Urinary bladder (tissue), 3 donors: ENCODE measurements at regions not wholly inside any gene's neighbourhood (a gene's known extent, or its start where the extent isn't known, plus 50 kb on each side); places are given as distances from the start of the nearest gene placed in this dataset.
"Not testable (repeated sequence)": the region's sequence is repeated elsewhere in the genome, so short reads cannot be mapped to it uniquely, and the experiment has no call there.

ENCODE experiments used
- DNase-seq: peaks from one replicate; pipeline ENCODE4 v3.0.0-alpha.2; 2015; ENCODE audit errors: extremely low spot score
- H3K27ac ChIP-seq: one replicate; pipeline ENCODE4 v1.5.1; 2013; ENCODE audit warnings: low read depth, mild to moderate bottlenecking, moderate library complexity
- H3K36me3 ChIP-seq: one replicate; pipeline ENCODE4 v1.6.1; 2013; ENCODE audit warnings: mild to moderate bottlenecking, moderate library complexity; ENCODE audit not compliant: insufficient read depth
- H3K4me1 ChIP-seq: one replicate; pipeline ENCODE4 v1.6.1; 2013; ENCODE audit warnings: mild to moderate bottlenecking, moderate library complexity; ENCODE audit not compliant: insufficient read depth
- H3K4me3 ChIP-seq: one replicate; pipeline ENCODE4 v1.5.1; 2013; ENCODE audit warnings: low read depth, low read length
- WGBS: extraction: QIAGEN DNeasy Blood & Tissue Kit; methylation state at CpG from one replicate; pipeline ENCODE4 v1.1.7; 2013; 5-methylcytosine and 5-hydroxymethylcytosine counted together
- donor health status: healthy with polysubstance abuse.
- donor health status: healthy.

DNA sequence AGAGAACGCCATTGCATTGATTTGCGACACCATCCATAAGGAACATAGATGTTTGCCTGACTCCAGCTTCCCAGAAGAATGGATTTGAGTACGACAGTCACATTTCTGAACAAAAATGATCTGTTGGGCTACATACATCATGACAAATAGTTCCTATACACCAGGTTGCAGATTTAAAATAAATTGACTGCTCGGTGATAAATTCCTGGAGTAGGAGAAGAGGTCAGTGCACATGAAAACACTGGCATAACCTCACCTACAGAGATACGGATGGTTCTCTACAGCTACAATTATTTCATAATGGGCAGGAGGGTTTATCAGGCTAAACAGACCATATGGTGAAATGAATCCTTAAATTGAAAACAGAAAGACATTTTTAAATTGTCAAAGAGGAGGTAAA, 316.5 kb upstream of the ADARB2 start:
- H3K27ac ChIP-seq, result no peak overlapping the region
- no peaks in the 10 kb centered on the region for H3K4me1 ChIP-seq
- H3K4me3 ChIP-seq, result no peak overlapping the region
- WGBS, result 89% methylated on average over 5 of the region's 5 CpGs
- no peak for DNase-seq
- no peaks in the 10 kb centered on the region for H3K36me3 ChIP-seq

DNA sequence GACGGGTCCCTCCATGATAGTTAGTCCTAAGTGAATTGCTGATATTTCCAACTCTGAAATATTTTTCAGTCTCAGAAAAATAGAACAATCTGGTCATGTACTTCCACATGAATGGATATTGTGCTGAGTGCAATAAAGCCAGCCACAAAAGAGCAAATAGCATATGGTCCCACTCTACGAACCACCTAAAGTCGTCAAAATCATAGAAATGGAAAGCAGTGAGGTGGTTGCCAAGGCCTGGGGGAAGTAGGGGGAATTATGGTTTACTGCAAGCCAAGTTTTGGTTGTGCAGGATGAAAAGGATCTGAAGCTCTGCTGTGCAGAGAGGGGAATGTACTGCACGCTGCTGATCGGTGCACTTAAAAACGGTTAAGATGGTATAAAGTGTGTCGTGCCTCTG, 313.8 kb upstream of the ADARB2 start:
- no peaks in the 10 kb centered on the region for H3K4me1 ChIP-seq
- DNase-seq, result no peak
- WGBS, result 81% methylated on average over 7 of the region's 7 CpGs
- no peak overlapping the region for H3K27ac ChIP-seq
- H3K36me3 ChIP-seq, result no peaks in the 10 kb centered on the region
- no peak overlapping the region for H3K4me3 ChIP-seq

DNA sequence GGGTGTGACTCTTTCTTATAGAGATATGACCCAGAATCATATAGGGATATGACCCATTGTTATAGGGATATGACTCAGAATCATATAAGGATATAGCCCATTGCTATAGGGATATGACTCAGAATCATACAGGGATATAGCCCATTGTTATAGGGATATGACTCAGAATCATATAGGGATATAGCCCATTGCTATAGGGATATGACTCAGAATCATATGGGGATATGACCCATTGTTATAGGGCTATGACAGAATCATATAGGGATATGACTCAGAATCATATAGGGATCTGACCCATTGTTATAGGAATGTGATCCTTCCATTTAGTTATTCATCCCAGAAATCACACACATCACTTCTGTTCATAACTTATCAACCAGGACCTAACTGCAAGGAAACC, 312.2 kb upstream of the ADARB2 start:
- Histone ChIP-seq H3K4me3 (no peak overlapping the region), H3K4me1 (no peaks in the 10 kb centered on the region), H3K36me3 (no peaks in the 10 kb centered on the region), H3K27ac (no peak overlapping the region)
- no peak for DNase-seq

DNA sequence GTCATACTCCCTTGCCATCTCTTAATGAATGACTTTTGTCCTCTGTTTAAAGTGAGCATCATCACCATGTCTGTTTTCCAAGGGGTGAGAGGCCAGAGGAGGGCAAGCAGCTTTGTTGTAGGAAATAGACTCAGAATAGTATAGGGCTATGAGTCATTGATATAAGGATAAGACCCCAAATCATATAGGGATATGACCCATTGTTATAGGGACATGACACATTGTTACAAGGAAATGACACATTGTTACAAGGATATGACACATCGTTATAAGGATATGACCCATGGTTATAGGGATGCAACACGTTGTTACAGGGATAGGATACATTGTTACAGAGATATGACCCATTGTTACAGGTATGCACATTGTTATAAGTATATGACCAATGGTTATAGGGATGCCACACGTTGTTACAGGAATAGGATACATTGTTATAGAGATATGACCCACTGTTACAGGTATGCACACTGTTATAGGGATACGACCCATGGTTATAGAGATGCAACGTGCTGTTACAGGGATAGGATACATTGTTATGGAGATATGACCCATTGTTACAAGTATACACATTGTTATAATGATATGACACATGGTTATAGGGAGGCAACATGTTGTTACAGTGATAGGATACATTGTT, 311.1 kb upstream of the ADARB2 start:
- 77% methylated on average over 5 of the region's 5 CpGs for WGBS
- DNase-seq, result no peak
- Histone ChIP-seq H3K4me3 (no peak overlapping the region), H3K36me3 (no peaks in the 10 kb centered on the region), H3K27ac (no peak overlapping the region), H3K4me1 (no peaks in the 10 kb centered on the region)

DNA sequence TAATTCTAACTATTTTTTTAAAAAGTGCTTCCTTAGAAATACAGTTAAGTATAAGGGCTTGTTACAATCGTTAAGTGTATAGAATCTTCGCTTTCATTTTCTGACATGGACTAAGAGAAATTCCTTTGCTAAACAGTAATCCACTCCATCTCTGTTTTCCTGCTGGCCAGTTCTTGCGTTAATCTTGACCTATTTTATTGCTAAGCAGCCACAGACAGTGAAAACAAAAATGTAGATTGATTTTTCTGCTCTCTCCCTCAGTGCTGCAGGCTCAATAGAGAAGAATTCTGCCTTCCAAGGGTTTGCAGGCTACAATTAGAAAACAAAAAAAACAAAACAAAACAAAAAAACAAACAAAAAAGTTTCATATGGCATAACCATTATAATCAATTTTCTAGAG, 310.4 kb upstream of the ADARB2 start:
- no peak overlapping the region for H3K4me3 ChIP-seq
- H3K4me1 ChIP-seq, result no peaks in the 10 kb centered on the region
- no peak for DNase-seq
- no peaks in the 10 kb centered on the region for H3K36me3 ChIP-seq
- WGBS, result 42% methylated on average over 3 of the region's 3 CpGs
- no peak overlapping the region for H3K27ac ChIP-seq

DNA sequence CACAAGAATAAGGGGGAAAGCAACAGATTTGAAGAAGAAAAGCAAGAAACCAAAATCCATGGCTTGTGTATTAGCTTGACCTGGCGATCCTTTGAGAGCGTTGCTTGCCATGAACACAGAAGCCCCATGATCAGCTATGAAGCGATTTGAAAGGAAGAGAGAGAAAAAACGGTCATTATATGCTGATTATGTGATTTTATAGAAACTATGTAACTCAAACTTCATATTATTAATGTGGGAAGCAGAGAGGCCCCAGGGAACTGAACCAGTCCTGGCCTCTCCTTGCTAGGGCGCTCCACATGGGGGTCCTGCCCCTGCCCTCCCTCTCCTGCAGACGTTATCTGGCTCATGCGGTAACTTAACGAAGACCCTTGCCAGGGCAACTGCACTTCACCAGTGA, 306.1 kb upstream of the ADARB2 start:
- Histone ChIP-seq H3K27ac (no peak overlapping the region), H3K4me1 (no peaks in the 10 kb centered on the region), H3K36me3 (no peaks in the 10 kb centered on the region), H3K4me3 (no peak overlapping the region)
- WGBS, result 85% methylated on average over 8 of the region's 8 CpGs
- DNase-seq, result no peak

DNA sequence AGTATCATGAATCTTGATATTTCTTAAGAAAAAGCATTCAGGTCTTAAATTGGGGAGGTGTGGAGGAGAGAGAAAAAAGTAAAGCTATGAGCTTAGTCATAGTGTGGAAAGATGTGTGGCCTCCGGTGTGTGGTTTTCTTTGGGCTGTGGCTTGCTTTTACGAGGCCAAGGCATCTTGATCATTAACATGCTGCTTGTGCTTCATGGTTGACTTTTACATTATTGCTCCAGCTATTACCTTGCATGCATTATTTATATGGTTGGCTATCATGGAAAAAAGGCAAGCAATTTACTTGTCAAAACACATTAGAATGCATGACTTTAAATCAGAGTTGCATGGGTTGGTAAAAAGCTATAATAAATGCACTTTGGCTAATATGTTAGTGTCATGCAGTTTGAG, 300.7 kb upstream of the ADARB2 start:
- no peak for DNase-seq
- H3K36me3 ChIP-seq, result no peaks in the 10 kb centered on the region
- no peaks in the 10 kb centered on the region for H3K4me1 ChIP-seq
- H3K4me3 ChIP-seq, result no peak overlapping the region
- no peak overlapping the region for H3K27ac ChIP-seq
- WGBS, result 58% methylated on average over 2 of the region's 2 CpGs

DNA sequence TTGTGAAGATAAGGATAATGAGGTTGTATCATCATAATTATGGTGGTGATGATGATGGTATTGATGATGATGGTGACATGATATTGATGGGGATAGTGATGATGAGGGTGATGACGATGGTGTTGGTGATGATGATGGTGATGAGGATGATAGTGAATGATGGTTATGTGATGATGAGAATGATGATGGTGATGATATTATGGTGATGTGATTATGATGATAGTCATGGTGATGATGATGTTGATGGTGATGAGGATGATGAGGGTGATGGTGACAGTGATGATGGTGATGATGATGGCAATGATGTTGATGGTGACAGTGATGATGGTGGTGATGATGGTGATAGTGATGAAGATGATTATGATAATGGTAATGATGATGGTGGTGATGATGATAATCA, 299.9 kb upstream of the ADARB2 start:
- 93% methylated on average over 1 of the region's 1 CpG for WGBS
- H3K4me3 ChIP-seq, result no peak overlapping the region
- no peak overlapping the region for H3K27ac ChIP-seq
- DNase-seq, result no peak
- H3K4me1 ChIP-seq, result no peaks in the 10 kb centered on the region
- no peaks in the 10 kb centered on the region for H3K36me3 ChIP-seq

DNA sequence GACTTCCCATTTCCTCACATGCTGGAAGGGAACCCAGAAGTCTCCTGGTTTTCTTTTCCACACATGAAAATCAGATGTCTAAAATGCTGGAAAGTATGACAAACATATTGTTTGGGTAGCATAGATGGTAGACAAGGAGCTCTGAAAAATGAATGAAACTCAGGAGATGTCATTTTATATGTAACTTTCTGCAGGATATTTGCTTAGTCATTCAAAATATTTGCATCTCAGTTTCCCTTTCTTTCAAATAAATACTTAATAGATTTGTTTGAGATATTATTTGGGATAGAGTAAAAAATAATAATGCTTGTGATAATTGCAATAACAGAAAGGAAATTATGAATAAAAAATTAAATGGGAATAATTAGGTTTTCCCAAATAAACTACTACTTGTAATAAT, 298.9 kb upstream of the ADARB2 start:
- H3K27ac ChIP-seq, result no peak overlapping the region
- H3K36me3 ChIP-seq, result no peaks in the 10 kb centered on the region
- H3K4me3 ChIP-seq, result no peak overlapping the region
- DNase-seq, result no peak
- no peaks in the 10 kb centered on the region for H3K4me1 ChIP-seq

DNA sequence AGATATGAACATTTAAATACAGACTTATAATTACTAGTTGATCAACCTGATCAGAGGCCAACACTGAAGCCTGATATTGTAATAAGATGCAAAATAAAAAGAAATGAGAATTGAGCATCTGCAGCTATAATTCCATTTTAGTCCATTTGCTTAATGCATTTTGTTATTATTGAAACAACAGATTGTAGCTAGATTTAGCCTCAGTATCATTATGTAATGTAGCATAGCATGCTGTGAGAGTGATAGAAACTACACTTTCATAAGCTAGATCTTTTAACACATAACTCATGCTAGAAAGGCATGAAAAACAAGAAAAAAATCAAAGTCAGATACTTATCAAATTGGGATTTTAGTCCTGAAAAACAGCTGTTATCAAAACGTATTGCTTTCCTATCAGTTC, 292.7 kb upstream of the ADARB2 start:
- H3K4me1 ChIP-seq, result no peaks in the 10 kb centered on the region
- H3K4me3 ChIP-seq, result no peak overlapping the region
- no peak overlapping the region for H3K27ac ChIP-seq
- no peak for DNase-seq
- no peaks in the 10 kb centered on the region for H3K36me3 ChIP-seq
- 47% methylated on average over 1 of the region's 1 CpG for WGBS

DNA sequence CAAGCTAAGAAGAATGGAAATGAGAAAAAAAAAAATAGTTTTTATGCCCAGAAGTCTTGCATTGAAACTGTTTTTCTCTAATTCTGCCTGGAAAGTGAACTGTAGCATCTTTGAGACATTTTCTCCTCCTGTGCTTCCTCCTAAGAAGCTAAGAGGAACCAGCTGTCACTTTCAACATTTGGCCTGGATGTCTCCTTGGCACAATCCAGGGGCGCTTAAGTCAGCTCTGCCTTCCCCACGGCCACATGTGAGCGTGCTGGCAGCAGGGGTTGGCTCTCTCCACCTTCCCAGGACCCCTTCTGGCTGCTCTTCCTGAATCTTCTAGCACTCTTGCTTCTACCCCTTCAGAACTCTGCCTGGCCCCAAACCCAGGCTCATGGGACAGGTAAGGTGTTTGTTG, 289.6 kb upstream of the ADARB2 start:
- H3K4me3 ChIP-seq, result no peak overlapping the region
- H3K4me1 ChIP-seq, result no peaks in the 10 kb centered on the region
- no peak overlapping the region for H3K27ac ChIP-seq
- no peaks in the 10 kb centered on the region for H3K36me3 ChIP-seq
- DNase-seq, result no peak
- 45% methylated on average over 3 of the region's 3 CpGs for WGBS

DNA sequence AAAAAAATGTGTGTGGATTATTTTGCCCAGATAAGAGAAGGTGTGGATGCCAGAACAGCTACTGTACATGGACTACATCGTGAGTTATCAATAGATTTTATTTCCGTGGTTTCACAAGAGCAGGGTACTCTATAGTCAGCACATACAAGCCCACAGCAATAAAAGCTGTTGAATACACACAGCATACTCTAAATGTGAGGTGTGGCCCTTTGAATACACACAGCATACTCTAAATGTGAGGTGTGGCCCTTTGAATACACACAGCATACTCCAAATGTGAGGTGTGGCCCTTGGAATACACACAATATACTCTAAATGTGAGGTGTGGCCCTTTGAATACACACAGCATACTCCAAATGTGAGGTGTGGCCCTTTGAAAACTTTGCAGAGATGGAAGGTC, 287.4 kb upstream of the ADARB2 start:
- H3K27ac ChIP-seq, H3K36me3 ChIP-seq, H3K4me1 ChIP-seq, DNase-seq, H3K4me3 ChIP-seq: not testable (repeated sequence)
- WGBS, result 56% methylated on average over 2 of the region's 2 CpGs

DNA sequence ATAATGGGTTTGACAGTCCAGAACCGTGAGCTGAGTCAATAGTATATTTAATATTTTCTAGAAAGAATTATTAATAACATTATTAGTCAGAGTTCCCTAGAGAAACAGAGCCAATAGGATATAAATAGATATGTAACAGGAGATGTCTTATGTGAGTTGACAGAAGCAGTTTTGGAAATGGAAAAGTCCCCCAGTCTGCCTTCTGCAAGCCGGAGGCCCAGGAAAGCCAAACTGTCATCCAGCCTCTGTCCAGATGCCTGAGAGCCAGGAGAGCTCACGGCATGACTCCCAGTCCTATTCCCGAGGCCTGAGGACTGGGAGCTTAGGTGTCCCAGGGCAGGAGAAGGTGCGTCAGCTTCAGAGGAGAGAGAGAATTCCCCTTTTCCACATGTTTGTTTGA, 286.4 kb upstream of the ADARB2 start:
- WGBS, result 61% methylated on average over 5 of the region's 5 CpGs
- no peaks in the 10 kb centered on the region for H3K4me1 ChIP-seq
- no peak overlapping the region for H3K4me3 ChIP-seq
- DNase-seq, result no peak
- H3K27ac ChIP-seq, result no peak overlapping the region
- no peaks in the 10 kb centered on the region for H3K36me3 ChIP-seq

DNA sequence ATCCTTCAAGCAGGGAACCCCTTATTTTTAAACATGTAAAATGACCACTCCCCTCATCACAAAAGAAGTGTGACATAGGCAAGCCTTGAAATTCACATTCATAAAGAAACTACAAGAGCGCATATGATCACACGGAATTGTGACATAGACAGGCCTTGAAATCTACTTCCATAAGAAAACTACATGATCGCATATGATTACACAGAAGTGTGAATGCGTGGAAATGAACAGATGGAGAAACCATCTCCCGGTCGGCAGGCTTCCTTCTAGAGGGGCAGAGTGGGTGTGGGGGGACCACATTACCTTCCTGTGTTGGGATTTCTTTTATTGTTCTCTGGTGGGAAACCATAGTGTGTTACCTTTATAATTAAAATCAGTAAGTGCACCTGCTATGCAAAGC, 285.1 kb upstream of the ADARB2 start:
- no peak for DNase-seq
- Histone ChIP-seq H3K4me1 (no peaks in the 10 kb centered on the region), H3K4me3 (no peak overlapping the region), H3K27ac (no peak overlapping the region), H3K36me3 (no peaks in the 10 kb centered on the region)
- WGBS, result 91% methylated on average over 6 of the region's 6 CpGs

DNA sequence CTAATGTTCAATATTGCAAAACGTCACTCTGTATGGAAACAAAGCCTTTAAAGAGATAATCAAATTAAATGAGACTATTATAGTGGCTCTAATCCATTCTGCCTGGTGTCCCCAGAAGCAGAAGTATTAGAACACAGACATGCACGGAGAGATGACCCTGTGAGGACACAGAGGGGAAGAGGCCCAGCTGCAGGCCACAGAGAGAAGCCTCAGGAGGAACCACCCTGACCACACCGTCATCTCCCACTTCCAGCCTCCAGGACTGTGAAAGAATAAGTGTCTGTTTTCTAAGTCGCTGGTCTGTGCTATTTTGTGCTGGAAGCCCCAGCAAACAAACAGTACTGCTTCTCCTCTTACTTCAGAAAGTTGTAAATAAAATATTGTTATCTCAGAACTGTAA, 283.5 kb upstream of the ADARB2 start:
- Histone ChIP-seq H3K4me3 (no peak overlapping the region), H3K36me3 (no peaks in the 10 kb centered on the region), H3K27ac (no peak overlapping the region), H3K4me1 (no peaks in the 10 kb centered on the region)
- no peak for DNase-seq
- 72% methylated on average over 4 of the region's 4 CpGs for WGBS
